GM12878 (cell line): ENCODE measurements at regions not wholly inside any gene's neighbourhood (a gene's known extent, or its start where the extent isn't known, plus 50 kb on each side); places are given as distances from the start of the nearest gene placed in this dataset.

ENCODE experiments used
- ATAC-seq: fragments of 200-7000 bp; cut with Tn5 transposase; 3 replicates; pipeline ENCODE4 v1.9.1; 2020; ENCODE audit warnings: mild to moderate bottlenecking, moderate library complexity
- BruUV-seq: library from RNA; stranded (reverse); fragments of 400-500 nt; replicated peaks from 2 replicates; lab custom pipeline; 2021; lab: Mats Ljungman, UMichigan
- CTCF ChIA-PET: fragments of 300-600 bp; sonication (Branson Sonifier 250); formaldehyde crosslinking; extraction: SDS; loops from one replicate; lab custom pipeline; 2021; ENCODE audit warnings: inconsistent platforms; lab: Yijun Ruan, JAX
- POLR2A ChIA-PET: fragments of 350-600 bp; formaldehyde crosslinking; extraction: SDS; loops from one replicate; lab custom pipeline; 2021; ENCODE audit warnings: inconsistent platforms; lab: Charles Lee
- RAD21 ChIA-PET: fragments of 300-600 bp; sonication (Branson Sonifier 250); formaldehyde crosslinking; loops from one replicate; lab custom pipeline; 2023; ENCODE audit warnings: antibody characterized with exemption; ENCODE audit not compliant: unreplicated experiment; lab: Charles Lee
- SMC1A ChIA-PET: fragments of 300-600 bp; sonication (Branson Sonifier 250); formaldehyde crosslinking; loops from one replicate; lab custom pipeline; 2023; ENCODE audit not compliant: unreplicated experiment, uncharacterized antibody; lab: Charles Lee
- DNase-seq: peaks from one replicate; pipeline ENCODE4 v3.0.0-alpha.2; 2011; ENCODE audit warnings: low read depth, low spot score
- FAIRE-seq: peaks from 3 replicates; lab custom pipeline; 2011; peaks lifted over from hg19 to GRCh38; lab: Jason Lieb, UNC
- H2AFZ ChIP-seq: 2 replicates; pipeline ENCODE4 v1.6.0; 2011; ENCODE audit warnings: low read depth, low read length, control low read depth; ENCODE audit not compliant: control insufficient read depth
- H3K27ac ChIP-seq: 2 replicates; pipeline ENCODE4 v1.5.1; 2011; ENCODE audit warnings: control low read depth; ENCODE audit not compliant: control insufficient read depth, insufficient read depth
- H3K27me3 ChIP-seq, 2 experiments: replicated peaks in 1 of 2; 2 replicates each; pipeline versions ENCODE4 v1.6.0 to v1.6.1; 2011; ENCODE audit warnings: low read length in 1 of 2; ENCODE audit not compliant: control insufficient read depth in 2 of 2, insufficient read depth in 2 of 2
- H3K36me3 ChIP-seq, 2 experiments: 2 replicates each; pipeline ENCODE4 v1.5.1; 2011; ENCODE audit warnings: low read length in 1 of 2; ENCODE audit not compliant: control insufficient read depth in 2 of 2, insufficient read depth in 2 of 2
- H3K4me1 ChIP-seq: 2 replicates; pipeline ENCODE4 v1.6.1; 2011; ENCODE audit warnings: mild to moderate bottlenecking, low read length, moderate library complexity, mixed read lengths; ENCODE audit not compliant: control insufficient read depth, insufficient read depth
- H3K4me2 ChIP-seq: 2 replicates; pipeline ENCODE4 v1.6.0; 2011; ENCODE audit warnings: control low read depth; ENCODE audit not compliant: control insufficient read depth, insufficient read depth
- H3K4me3 ChIP-seq: fragments of 200-600 bp; sonication (generic); 2 replicates; pipeline ENCODE4 v1.5.1; 2016
- H3K79me2 ChIP-seq: 2 replicates; pipeline ENCODE4 v1.6.0; 2011; ENCODE audit warnings: low read length; ENCODE audit not compliant: control insufficient read depth, insufficient read depth
- H3K9ac ChIP-seq: 2 replicates; pipeline ENCODE4 v1.8.0; 2011; ENCODE audit warnings: low read length, control low read depth, mixed read lengths; ENCODE audit not compliant: control insufficient read depth, insufficient read depth
- H3K9me3 ChIP-seq: replicated peaks from 3 replicates; pipeline ENCODE4 v1.5.1; 2011; ENCODE audit warnings: mild to moderate bottlenecking, low read length; ENCODE audit not compliant: control insufficient read depth, insufficient read depth
- H4K20me1 ChIP-seq: 2 replicates; pipeline ENCODE4 v1.6.0; 2011; ENCODE audit not compliant: control insufficient read depth, insufficient read depth
- BHLHE40 ChIP-seq, 2 experiments: fragments of 450-650 bp in 1 of 2; IDR thresholded peaks; 2 replicates each; pipeline ENCODE4 v1.6.1; 2011 to 2017; ENCODE audit warnings: low read depth in 2 of 2, borderline replicate concordance in 1 of 2, improper control_type of control experiment in 1 of 2, low read length in 1 of 2, mild to moderate bottlenecking in 1 of 2
- CBX3 ChIP-seq: fragments of 200-600 bp; sonication (generic); IDR thresholded peaks from 2 replicates; pipeline ENCODE4 v1.6.1; 2016; ENCODE audit warnings: low read depth, borderline replicate concordance
- CTCF ChIP-seq, 3 experiments: IDR thresholded peaks in 2 of 3; conservative IDR thresholded peaks in 1 of 3; 2 replicates each; pipeline ENCODE4 v1.5.1; 2011; ENCODE audit warnings: low read depth in 3 of 3, low read length in 3 of 3, mild to moderate bottlenecking in 3 of 3, control low read depth in 2 of 3, moderate library complexity in 2 of 3, inconsistent platforms in 1 of 3, mixed read lengths in 1 of 3; ENCODE audit not compliant: control insufficient read depth in 2 of 3, insufficient read depth in 1 of 3; ENCODE audit errors: extremely low read depth in 1 of 3
- ESRRA ChIP-seq: IDR thresholded peaks from 2 replicates; pipeline ENCODE4 v1.6.1; 2012; ENCODE audit warnings: mild to moderate bottlenecking, low read length, improper control_type of control experiment
- ETV6 ChIP-seq, 2 experiments: fragments of 450-650 bp in 1 of 2; IDR thresholded peaks in 1 of 2; conservative IDR thresholded peaks in 1 of 2; 2 replicates each; pipeline ENCODE4 v1.6.1; 2014; ENCODE audit warnings: antibody characterized with exemption in 1 of 2, borderline replicate concordance in 1 of 2, low read depth in 1 of 2, mild to moderate bottlenecking in 1 of 2, moderate library complexity in 1 of 2
- MYB ChIP-seq: fragments of 150-350 bp; IDR thresholded peaks from 2 replicates; pipeline ENCODE4 v1.6.1; 2014; ENCODE audit warnings: mild to moderate bottlenecking, low read depth, low read length, borderline replicate concordance
- MYC ChIP-seq: IDR thresholded peaks from 2 replicates; pipeline ENCODE4 v1.6.1; 2011; ENCODE audit warnings: mild to moderate bottlenecking, low read length, moderate library complexity, inconsistent platforms; ENCODE audit not compliant: insufficient read depth, insufficient replicate concordance, insufficient read length, severe bottlenecking
- PML ChIP-seq: IDR thresholded peaks from 2 replicates; pipeline ENCODE4 v1.6.1; 2012; ENCODE audit warnings: low read length, inconsistent platforms
- RAD21 ChIP-seq: IDR thresholded peaks from 2 replicates; pipeline ENCODE4 v1.6.1; 2011; ENCODE audit warnings: mild to moderate bottlenecking, low read depth, low read length, moderate library complexity; ENCODE audit not compliant: insufficient read depth
- SRF ChIP-seq, 2 experiments: IDR thresholded peaks; 2 replicates each; pipeline ENCODE4 v1.6.1; 2011; ENCODE audit warnings: low read depth in 2 of 2, low read length in 2 of 2, mild to moderate bottlenecking in 1 of 2, moderate library complexity in 1 of 2
- SUZ12 ChIP-seq: fragments of 200-600 bp; sonication (generic); IDR thresholded peaks from one replicate; pipeline ENCODE4 v1.6.1; 2018; ENCODE audit warnings: antibody characterized with exemption, mild to moderate bottlenecking; ENCODE audit not compliant: unreplicated experiment
- TAF1 ChIP-seq: IDR thresholded peaks from 2 replicates; pipeline ENCODE4 v1.6.1; 2011; ENCODE audit warnings: mild to moderate bottlenecking, low read depth, low read length, borderline replicate concordance
- WRNIP1 ChIP-seq: IDR thresholded peaks from 2 replicates; pipeline ENCODE4 v1.6.1; 2011; ENCODE audit warnings: low read depth, low read length, improper control_type of control experiment, borderline replicate concordance
- WGBS: methylation state at CpG from one replicate; pipeline ENCODE4 v1.1.6; 2016; ENCODE audit warnings: low lambda C conversion rate; ENCODE audit not compliant: insufficient replicate concordance, insufficient coverage; ENCODE audit errors: missing lambda C conversion rate; 5-methylcytosine and 5-hydroxymethylcytosine counted together
- in situ Hi-C: fragments of 300-500 bp; cut with MboI; formaldehyde crosslinking; loops from 9 replicates; pipeline ENCODE4 v1.14.3; 2018; ENCODE audit warnings: mixed read lengths
- intact Hi-C: fragments of 100-400 bp; cut with micrococcal nuclease; formaldehyde crosslinking; loops from one replicate; pipeline ENCODE4 v1.14.2; 2022; ENCODE audit not compliant: unreplicated experiment

- H3K79me2 ChIP-seq: no peaks in the 10 kb centered on the region
- FAIRE-seq (no peak), DNase-seq (no peak), ATAC-seq (no peak)
- TF ChIP-seq RAD21 (no peak), WRNIP1 (no peak), TAF1 (no peak)
- intact Hi-C loops: no loop called here
- H3K36me3 ChIP-seq: no peaks in the 10 kb centered on the region
- H3K4me1 ChIP-seq: no peaks in the 10 kb centered on the region
- ChIA-PET POLR2A (no interaction called here), RAD21 (no interaction called here), SMC1A (no interaction called here), CTCF (no interaction called here)
- H2AFZ ChIP-seq: no peak overlapping the region
- no peak overlapping the region for H3K27ac ChIP-seq
- H3K9ac ChIP-seq: no peak overlapping the region
- no TSS peak for BruUV-seq
- no peaks in the 10 kb centered on the region for H3K9me3 ChIP-seq
- in situ Hi-C loops: no loop called here
- no peaks in the 10 kb centered on the region; a peak in 2 of 4 replicates for H3K27me3 ChIP-seq
- H3K4me2 ChIP-seq: no peak overlapping the region
- no peak overlapping the region for H3K4me3 ChIP-seq
- H4K20me1 ChIP-seq: no peaks in the 10 kb centered on the region
- WGBS: 0% methylated on average over 2 of the region's 2 CpGs
These were observed 444.1 kb downstream of the SOX6 start for GRCh38 chr11:15912291-15912690.

GRCh38 chr11:15912825-15913224 lies 443.5 kb downstream of the SOX6 start:
- CTCF ChIA-PET: no interaction called here
- no peaks in the 10 kb centered on the region; a peak in 1 of 4 replicates for H3K27me3 ChIP-seq
- H3K9me3 ChIP-seq: no peaks in the 10 kb centered on the region
- no peak overlapping the region for H2AFZ ChIP-seq
- RAD21 ChIA-PET: no interaction called here
- no peak overlapping the region for H3K27ac ChIP-seq
- H4K20me1 ChIP-seq: no peaks in the 10 kb centered on the region
- DNase-seq (no peak), FAIRE-seq (no peak), ATAC-seq (no peak)
- no peaks in the 10 kb centered on the region for H3K36me3 ChIP-seq
- TF ChIP-seq MYB: no peak
- TF ChIP-seq ESRRA: no peak
- no peak for TF ChIP-seq CTCF (IDR thresholded peaks at IDR 0.05 in 2 of 3, conservative IDR thresholded peaks at IDR 0.05 in 1 of 3; ENCODE audit: control insufficient read depth in 2 of 3, extremely low read depth in 1 of 3, insufficient read depth in 1 of 3, low read depth in 3 of 3, low read length in 3 of 3)
- no peak for TF ChIP-seq BHLHE40 (IDR thresholded peaks at IDR 0.05; ENCODE audit: borderline replicate concordance in 1 of 2, low read depth in 2 of 2, low read length in 1 of 2)
- TF ChIP-seq SUZ12: no peak
- no peak for TF ChIP-seq PML
- no peak for TF ChIP-seq MYC
- TF ChIP-seq ETV6 (conservative IDR thresholded peaks at IDR 0.05 in 1 of 2, IDR thresholded peaks at IDR 0.05 in 1 of 2; ENCODE audit: borderline replicate concordance in 1 of 2, low read depth in 1 of 2): no peak
- no peak for TF ChIP-seq SRF (IDR thresholded peaks at IDR 0.05; ENCODE audit: low read depth in 2 of 2, low read length in 2 of 2)
- TF ChIP-seq CBX3: no peak
- no peaks in the 10 kb centered on the region for H3K4me1 ChIP-seq
- no peak overlapping the region for H3K4me2 ChIP-seq
- no peaks in the 10 kb centered on the region for H3K79me2 ChIP-seq
- no peak overlapping the region for H3K4me3 ChIP-seq
- no TSS peak for BruUV-seq
- SMC1A ChIA-PET: no interaction called here
- intact Hi-C loops (no loop called here), in situ Hi-C loops (no loop called here)
- WGBS: 54% methylated on average over 7 of the region's 7 CpGs
- POLR2A ChIA-PET: no interaction called here
- H3K9ac ChIP-seq: no peak overlapping the region
